ENCODE measurements at regions not wholly inside any gene's neighbourhood (a gene's known extent, or its start where the extent isn't known, plus 50 kb on each side); places are given as distances from the start of the nearest gene placed in this dataset.
A peak's percentile ranks its signal among the peaks of the same experiment; 100 is the strongest.

GRCh38 chr2:121144111-121144510 is 140.9 kb downstream of the TFCP2L1 start:
- peak; percentile 47 for FAIRE-seq

GRCh38 chr2:121146630-121147029 is 138.4 kb downstream of the TFCP2L1 start:
- FAIRE-seq (peak; percentile 7), DNase-seq (ENCODE audit: low read depth) (no peak)
- TF ChIP-seq, protein P1, sequence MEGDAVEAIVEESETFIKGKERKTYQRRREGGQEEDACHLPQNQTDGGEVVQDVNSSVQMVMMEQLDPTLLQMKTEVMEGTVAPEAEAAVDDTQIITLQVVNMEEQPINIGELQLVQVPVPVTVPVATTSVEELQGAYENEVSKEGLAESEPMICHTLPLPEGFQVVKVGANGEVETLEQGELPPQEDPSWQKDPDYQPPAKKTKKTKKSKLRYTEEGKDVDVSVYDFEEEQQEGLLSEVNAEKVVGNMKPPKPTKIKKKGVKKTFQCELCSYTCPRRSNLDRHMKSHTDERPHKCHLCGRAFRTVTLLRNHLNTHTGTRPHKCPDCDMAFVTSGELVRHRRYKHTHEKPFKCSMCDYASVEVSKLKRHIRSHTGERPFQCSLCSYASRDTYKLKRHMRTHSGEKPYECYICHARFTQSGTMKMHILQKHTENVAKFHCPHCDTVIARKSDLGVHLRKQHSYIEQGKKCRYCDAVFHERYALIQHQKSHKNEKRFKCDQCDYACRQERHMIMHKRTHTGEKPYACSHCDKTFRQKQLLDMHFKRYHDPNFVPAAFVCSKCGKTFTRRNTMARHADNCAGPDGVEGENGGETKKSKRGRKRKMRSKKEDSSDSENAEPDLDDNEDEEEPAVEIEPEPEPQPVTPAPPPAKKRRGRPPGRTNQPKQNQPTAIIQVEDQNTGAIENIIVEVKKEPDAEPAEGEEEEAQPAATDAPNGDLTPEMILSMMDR (IDR thresholded peaks at IDR 0.05; ENCODE audit: insufficient read depth, low read length, severe bottlenecking) = no peak
- Histone ChIP-seq H3K4me3 (ENCODE audit: low read depth, low read length) (no peak overlapping the region), H3K36me3 (ENCODE audit: control insufficient read depth, insufficient read depth, low read length) (no peaks in the 10 kb centered on the region), H3K27me3 (ENCODE audit: control insufficient read depth, insufficient read depth, low read length) (no peaks in the 10 kb centered on the region)

More at GRCh38 chr2:121144111-121144510, 140.9 kb downstream of the TFCP2L1 start:
- H3K36me3 ChIP-seq (ENCODE audit: control insufficient read depth, insufficient read depth, low read length) = no peaks in the 10 kb centered on the region
- TF ChIP-seq, protein P1 (IDR thresholded peaks at IDR 0.05; ENCODE audit: insufficient read depth, low read length, severe bottlenecking) = no peak
- no peak overlapping the region for H3K4me3 ChIP-seq (ENCODE audit: low read depth, low read length)
- DNase-seq (ENCODE audit: low read depth) = no peak
- no peaks in the 10 kb centered on the region for H3K27me3 ChIP-seq (ENCODE audit: control insufficient read depth, insufficient read depth, low read length)

DNA sequence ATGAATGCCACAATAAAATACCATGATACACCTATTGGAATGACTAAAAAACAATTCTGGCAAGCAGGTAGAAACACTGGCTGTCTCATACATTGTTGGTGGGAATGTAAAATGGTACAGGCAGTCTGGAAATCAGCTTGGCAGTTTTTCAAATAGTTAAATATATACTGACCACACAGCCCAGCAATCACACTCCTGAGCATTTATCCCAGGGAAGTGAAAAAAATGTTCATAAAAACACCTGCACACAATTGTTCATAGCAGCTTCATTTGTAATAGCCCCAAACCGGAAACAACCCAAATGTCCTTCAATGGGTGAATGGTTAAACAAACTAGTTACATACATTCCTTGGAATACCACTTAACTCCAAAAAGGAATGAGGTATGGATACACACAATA is 137.2 kb downstream of the TFCP2L1 start:
- H3K27me3 ChIP-seq (ENCODE audit: control insufficient read depth, insufficient read depth, low read length) = no peaks in the 10 kb centered on the region
- FAIRE-seq (peak; percentile 28), DNase-seq (ENCODE audit: low read depth) (peak; percentile 30)
- H3K4me3 ChIP-seq (ENCODE audit: low read depth, low read length) = no peak overlapping the region
- H3K36me3 ChIP-seq (ENCODE audit: control insufficient read depth, insufficient read depth, low read length) = no peaks in the 10 kb centered on the region
- TF ChIP-seq, protein P1 (IDR thresholded peaks at IDR 0.05; ENCODE audit: insufficient read depth, low read length, severe bottlenecking) = no peak

DNA sequence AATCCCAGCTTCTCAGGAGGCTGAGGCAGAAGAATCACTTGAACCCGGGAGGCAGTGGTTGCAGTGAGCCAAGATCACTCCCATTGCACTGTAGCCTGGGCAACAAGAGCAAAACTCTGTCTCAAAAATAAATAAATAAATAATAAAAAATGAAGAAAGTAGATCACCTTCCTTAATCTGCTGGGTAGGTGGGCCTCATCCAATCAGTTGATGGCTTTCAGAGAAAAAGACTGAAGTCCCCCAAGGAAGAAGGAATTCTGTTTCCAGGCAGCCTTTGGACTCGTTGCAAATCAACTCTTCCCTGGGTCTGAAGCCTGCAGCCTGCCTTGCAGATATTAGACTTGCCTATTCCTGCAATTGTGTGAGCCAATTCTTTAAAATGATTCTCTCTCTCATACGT is 136.5 kb downstream of the TFCP2L1 start:
- DNase-seq (ENCODE audit: low read depth) = no peak
- Histone ChIP-seq H3K27me3 (ENCODE audit: control insufficient read depth, insufficient read depth, low read length) (no peaks in the 10 kb centered on the region), H3K36me3 (ENCODE audit: control insufficient read depth, insufficient read depth, low read length) (no peaks in the 10 kb centered on the region), H3K4me3 (ENCODE audit: low read depth, low read length) (no peak overlapping the region)
- TF ChIP-seq, protein P1 (IDR thresholded peaks at IDR 0.05; ENCODE audit: insufficient read depth, low read length, severe bottlenecking) = no peak
- FAIRE-seq = no peak

DNA sequence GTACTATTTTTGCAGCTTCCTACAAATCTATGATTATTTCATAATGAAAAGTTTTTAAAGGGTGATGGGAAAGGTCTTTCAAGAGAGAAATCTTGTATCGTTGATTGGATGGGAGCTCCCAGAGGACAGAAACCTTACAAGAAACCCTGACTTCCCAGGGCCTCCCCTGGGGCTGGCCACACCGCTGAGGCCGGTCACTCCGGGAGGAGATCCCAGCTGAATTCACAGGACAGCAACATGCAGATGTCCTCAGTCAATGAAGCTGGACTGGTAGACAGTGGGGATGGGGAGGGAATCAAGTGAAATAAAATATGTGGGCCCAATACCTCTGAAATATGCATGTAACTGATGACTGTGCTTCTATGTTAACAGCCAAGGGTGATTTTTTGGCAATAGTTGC is 135.6 kb downstream of the TFCP2L1 start:
- H3K36me3 ChIP-seq (ENCODE audit: control insufficient read depth, insufficient read depth, low read length) = no peaks in the 10 kb centered on the region
- FAIRE-seq = no peak
- no peak for DNase-seq (ENCODE audit: low read depth)
- no peak overlapping the region for H3K4me3 ChIP-seq (ENCODE audit: low read depth, low read length)
- no peaks in the 10 kb centered on the region for H3K27me3 ChIP-seq (ENCODE audit: control insufficient read depth, insufficient read depth, low read length)
- TF ChIP-seq, protein P1 (IDR thresholded peaks at IDR 0.05; ENCODE audit: insufficient read depth, low read length, severe bottlenecking) = no peak

DNA sequence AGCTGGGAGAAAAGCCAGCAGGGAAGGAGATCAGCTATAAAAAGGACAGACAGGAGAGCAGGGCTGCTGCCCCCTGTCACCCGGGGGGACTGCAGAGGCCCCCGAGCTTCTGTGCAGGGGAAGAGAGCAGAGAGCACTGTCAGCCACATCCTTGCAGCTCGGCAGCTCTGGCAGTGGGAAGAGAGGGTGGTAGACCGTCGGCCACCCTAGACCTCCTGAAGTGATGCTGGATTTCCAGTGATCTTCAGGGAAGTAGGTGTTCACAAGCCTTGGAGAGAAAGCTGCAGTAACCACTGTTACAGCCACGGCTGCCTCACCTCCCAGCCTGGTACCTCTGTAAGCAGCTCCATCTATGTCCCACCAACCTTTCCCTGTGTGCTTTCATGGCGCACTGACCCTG is 134.9 kb downstream of the TFCP2L1 start:
- Histone ChIP-seq H3K36me3 (ENCODE audit: control insufficient read depth, insufficient read depth, low read length) (no peaks in the 10 kb centered on the region), H3K27me3 (ENCODE audit: control insufficient read depth, insufficient read depth, low read length) (no peaks in the 10 kb centered on the region), H3K4me3 (ENCODE audit: low read depth, low read length) (no peak overlapping the region)
- FAIRE-seq = peak; percentile 60
- no peak for DNase-seq (ENCODE audit: low read depth)
- TF ChIP-seq, protein P1 (IDR thresholded peaks at IDR 0.05; ENCODE audit: insufficient read depth, low read length, severe bottlenecking) = no peak
